PC-9 (cell line): ENCODE measurements at regions not wholly inside any gene's neighbourhood (a gene's known extent, or its start where the extent isn't known, plus 50 kb on each side); places are given as distances from the start of the nearest gene placed in this dataset.

Experiments
- CTCF ChIP-seq: fragments of 200-600 bp; sonication (generic); conservative IDR thresholded peaks from 2 replicates; pipeline ENCODE4 v1.6.1; 2017; ENCODE audit warnings: mixed run types, antibody characterized with exemption, mild to moderate bottlenecking, moderate library complexity
- EZH2 ChIP-seq: fragments of 200-600 bp; sonication (generic); IDR thresholded peaks from 2 replicates; pipeline ENCODE4 v1.8.0; 2017; ENCODE audit warnings: antibody characterized with exemption, low read depth

GRCh38 chr7:110373859-110374258 is 717.1 kb upstream of the LRRN3 start:
- TF ChIP-seq CTCF = no peak
- TF ChIP-seq EZH2 = no peak
